ENCODE measurements at regions not wholly inside any gene's neighbourhood (a gene's known extent, or its start where the extent isn't known, plus 50 kb on each side); places are given as distances from the start of the nearest gene placed in this dataset.
A peak's percentile ranks its signal among the peaks of the same experiment; 100 is the strongest.
"Not testable (repeated sequence)": the region's sequence is repeated elsewhere in the genome, so short reads cannot be mapped to it uniquely, and the experiment has no call there.

GRCh38 chr14:39499514-39499913 is 67.3 kb upstream of the FBXO33 start:
- no peak overlapping the region for H3K4me3 ChIP-seq (ENCODE audit: low read depth, low read length)
- H3K27me3 ChIP-seq (ENCODE audit: control insufficient read depth, insufficient read depth, low read length) = no peaks in the 10 kb centered on the region
- FAIRE-seq = no peak
- TF ChIP-seq CTCF (IDR thresholded peaks at IDR 0.05; ENCODE audit: insufficient read depth, low read length, severe bottlenecking) = no peak
- DNase-seq (ENCODE audit: low read depth) = no peak
- H3K36me3 ChIP-seq (ENCODE audit: control insufficient read depth, insufficient read depth, low read length) = no peaks in the 10 kb centered on the region

- FAIRE-seq; H3K36me3 ChIP-seq (ENCODE audit: control insufficient read depth, insufficient read depth, low read length); DNase-seq (ENCODE audit: low read depth); H3K27me3 ChIP-seq (ENCODE audit: control insufficient read depth, insufficient read depth, low read length); H3K4me3 ChIP-seq (ENCODE audit: low read depth, low read length): not testable (repeated sequence)
These were observed 65.4 kb upstream of the FBXO33 start for GRCh38 chr14:39497677-39498076.

- DNase-seq (ENCODE audit: low read depth) (peak; percentile 55), FAIRE-seq (no peak)
- no peak for TF ChIP-seq CTCF (IDR thresholded peaks at IDR 0.05; ENCODE audit: insufficient read depth, low read length, severe bottlenecking)
These were observed 60.0 kb upstream of the FBXO33 start for GRCh38 chr14:39492267-39492666.

GRCh38 chr14:39491134-39491571 is 58.9 kb upstream of the FBXO33 start:
- Histone ChIP-seq H3K36me3 (ENCODE audit: control insufficient read depth, insufficient read depth, low read length) (no peaks in the 10 kb centered on the region), H3K4me3 (ENCODE audit: low read depth, low read length) (no peak overlapping the region), H3K27me3 (ENCODE audit: control insufficient read depth, insufficient read depth, low read length) (no peaks in the 10 kb centered on the region)
- DNase-seq (ENCODE audit: low read depth) = peak; percentile 28
- no peak for FAIRE-seq
- peak; percentile 34 for TF ChIP-seq CTCF (IDR thresholded peaks at IDR 0.05; ENCODE audit: insufficient read depth, low read length, severe bottlenecking)

More at GRCh38 chr14:39492267-39492666, 60.0 kb upstream of the FBXO33 start:
- Histone ChIP-seq H3K27me3 (ENCODE audit: control insufficient read depth, insufficient read depth, low read length) (no peaks in the 10 kb centered on the region), H3K4me3 (ENCODE audit: low read depth, low read length) (no peak overlapping the region), H3K36me3 (ENCODE audit: control insufficient read depth, insufficient read depth, low read length) (no peaks in the 10 kb centered on the region)

GRCh38 chr14:39488600-39488999 is 56.4 kb upstream of the FBXO33 start:
- FAIRE-seq (no peak), DNase-seq (ENCODE audit: low read depth) (no peak)

GRCh38 chr14:39483682-39484081 is 51.4 kb upstream of the FBXO33 start:
- no peaks in the 10 kb centered on the region for H3K36me3 ChIP-seq (ENCODE audit: control insufficient read depth, insufficient read depth, low read length)
- TF ChIP-seq CTCF (IDR thresholded peaks at IDR 0.05; ENCODE audit: insufficient read depth, low read length, severe bottlenecking) = no peak
- no peak for FAIRE-seq
- no peak overlapping the region for H3K4me3 ChIP-seq (ENCODE audit: low read depth, low read length)
- no peaks in the 10 kb centered on the region for H3K27me3 ChIP-seq (ENCODE audit: control insufficient read depth, insufficient read depth, low read length)
- DNase-seq (ENCODE audit: low read depth) = no peak

More at GRCh38 chr14:39488600-39488999, 56.4 kb upstream of the FBXO33 start:
- Histone ChIP-seq H3K27me3 (ENCODE audit: control insufficient read depth, insufficient read depth, low read length) (no peaks in the 10 kb centered on the region), H3K4me3 (ENCODE audit: low read depth, low read length) (no peak overlapping the region), H3K36me3 (ENCODE audit: control insufficient read depth, insufficient read depth, low read length) (no peaks in the 10 kb centered on the region)
- TF ChIP-seq CTCF (IDR thresholded peaks at IDR 0.05; ENCODE audit: insufficient read depth, low read length, severe bottlenecking) = no peak

Measured in bronchial epithelial cell (primary cell).